ENCODE measurements at regions not wholly inside any gene's neighbourhood (a gene's known extent, or its start where the extent isn't known, plus 50 kb on each side); places are given as distances from the start of the nearest gene placed in this dataset.
"Not testable (repeated sequence)": the region's sequence is repeated elsewhere in the genome, so short reads cannot be mapped to it uniquely, and the experiment has no call there.

- Histone ChIP-seq H3K36me3 (no peaks in the 10 kb centered on the region), H3K27me3 (replicated peaks in 1 of 7) (no peaks in the 10 kb centered on the region), H3K4me3 (no peak overlapping the region), H3K4me1 (no peaks in the 10 kb centered on the region), H3K9me3 (peaks cover 0 to 24% (median 9%) of the 10 kb centered on the region in 8 donors), H3K27ac (no peak overlapping the region)
- WGBS, 5 donors = 51 to 56% (median 55%) methylated on average over 5 of the region's 5 CpGs
- intact Hi-C loops (cut with DNase I; ENCODE audit: low total_unique reads) = no loop called here
- no peak for TF ChIP-seq POLR2AphosphoS5 (IDR thresholded peaks at IDR 0.05)
- TF ChIP-seq, protein P1, sequence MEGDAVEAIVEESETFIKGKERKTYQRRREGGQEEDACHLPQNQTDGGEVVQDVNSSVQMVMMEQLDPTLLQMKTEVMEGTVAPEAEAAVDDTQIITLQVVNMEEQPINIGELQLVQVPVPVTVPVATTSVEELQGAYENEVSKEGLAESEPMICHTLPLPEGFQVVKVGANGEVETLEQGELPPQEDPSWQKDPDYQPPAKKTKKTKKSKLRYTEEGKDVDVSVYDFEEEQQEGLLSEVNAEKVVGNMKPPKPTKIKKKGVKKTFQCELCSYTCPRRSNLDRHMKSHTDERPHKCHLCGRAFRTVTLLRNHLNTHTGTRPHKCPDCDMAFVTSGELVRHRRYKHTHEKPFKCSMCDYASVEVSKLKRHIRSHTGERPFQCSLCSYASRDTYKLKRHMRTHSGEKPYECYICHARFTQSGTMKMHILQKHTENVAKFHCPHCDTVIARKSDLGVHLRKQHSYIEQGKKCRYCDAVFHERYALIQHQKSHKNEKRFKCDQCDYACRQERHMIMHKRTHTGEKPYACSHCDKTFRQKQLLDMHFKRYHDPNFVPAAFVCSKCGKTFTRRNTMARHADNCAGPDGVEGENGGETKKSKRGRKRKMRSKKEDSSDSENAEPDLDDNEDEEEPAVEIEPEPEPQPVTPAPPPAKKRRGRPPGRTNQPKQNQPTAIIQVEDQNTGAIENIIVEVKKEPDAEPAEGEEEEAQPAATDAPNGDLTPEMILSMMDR (IDR thresholded peaks at IDR 0.05 in 8 of 11, conservative IDR thresholded peaks at IDR 0.05 in 3 of 11) = no peak
- TF ChIP-seq POLR2A (IDR thresholded peaks at IDR 0.05) = no peak
- DNase-seq = no peak
These were observed 185.1 kb upstream of the ELAVL2 start for GRCh38 chr9:24011009-24011717.

- no peaks in the 10 kb centered on the region for H3K36me3 ChIP-seq
- TF ChIP-seq POLR2AphosphoS5 (IDR thresholded peaks at IDR 0.05) (no peak), POLR2A (IDR thresholded peaks at IDR 0.05) (no peak)
- TF ChIP-seq, protein P1 (IDR thresholded peaks at IDR 0.05 in 8 of 11, conservative IDR thresholded peaks at IDR 0.05 in 3 of 11) = no peak
- 65 to 78% (median 72%) methylated on average over 2 of the region's 2 CpGs for WGBS, 5 donors
- H3K4me1 ChIP-seq = no peaks in the 10 kb centered on the region
- H3K27ac ChIP-seq = no peak overlapping the region
- H3K4me3 ChIP-seq = no peak overlapping the region
- no peaks in the 10 kb centered on the region for H3K27me3 ChIP-seq (replicated peaks in 1 of 7)
- no peak for DNase-seq
- H3K9me3 ChIP-seq = peaks cover 0 to 18% (median 5%) of the 10 kb centered on the region in 8 donors
- intact Hi-C loops (cut with DNase I; ENCODE audit: low total_unique reads) = no loop called here
These were observed 183.3 kb upstream of the ELAVL2 start for GRCh38 chr9:24009322-24009721.

DNA sequence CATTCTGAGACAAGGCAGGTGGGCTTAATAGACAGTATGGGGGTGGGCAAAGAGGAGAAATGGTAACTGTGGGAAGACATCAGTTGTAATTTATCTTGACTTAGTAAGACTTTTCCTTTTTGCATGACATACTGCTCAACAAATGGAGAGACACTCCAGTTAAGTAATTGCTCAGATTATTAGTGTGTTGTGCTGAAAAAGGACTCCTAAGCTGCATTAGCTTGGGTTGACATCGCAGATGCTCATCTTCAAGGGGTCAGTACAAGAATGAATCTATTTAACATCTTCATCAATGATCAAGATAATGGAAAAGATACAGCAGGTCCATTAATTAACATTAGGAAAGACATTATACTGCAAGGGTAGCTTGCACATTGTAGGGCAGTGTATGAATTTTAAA, 181.1 kb upstream of the ELAVL2 start:
- no peak overlapping the region for H3K4me3 ChIP-seq
- 62 to 83% (median 79%) methylated on average over 1 of the region's 1 CpG for WGBS, 5 donors
- intact Hi-C loops (cut with DNase I; ENCODE audit: low total_unique reads) = no loop called here
- H3K36me3 ChIP-seq = no peaks in the 10 kb centered on the region
- no peaks in the 10 kb centered on the region for H3K4me1 ChIP-seq
- H3K27ac ChIP-seq = no peak overlapping the region
- DNase-seq = no peak
- H3K27me3 ChIP-seq (replicated peaks in 1 of 7) = no peaks in the 10 kb centered on the region
- peaks cover 0 to 18% (median 4%) of the 10 kb centered on the region in 8 donors for H3K9me3 ChIP-seq
- TF ChIP-seq, protein P1 (IDR thresholded peaks at IDR 0.05 in 8 of 11, conservative IDR thresholded peaks at IDR 0.05 in 3 of 11) = no peak
- no peak for TF ChIP-seq POLR2AphosphoS5 (IDR thresholded peaks at IDR 0.05)
- no peak for TF ChIP-seq POLR2A (IDR thresholded peaks at IDR 0.05)

DNA sequence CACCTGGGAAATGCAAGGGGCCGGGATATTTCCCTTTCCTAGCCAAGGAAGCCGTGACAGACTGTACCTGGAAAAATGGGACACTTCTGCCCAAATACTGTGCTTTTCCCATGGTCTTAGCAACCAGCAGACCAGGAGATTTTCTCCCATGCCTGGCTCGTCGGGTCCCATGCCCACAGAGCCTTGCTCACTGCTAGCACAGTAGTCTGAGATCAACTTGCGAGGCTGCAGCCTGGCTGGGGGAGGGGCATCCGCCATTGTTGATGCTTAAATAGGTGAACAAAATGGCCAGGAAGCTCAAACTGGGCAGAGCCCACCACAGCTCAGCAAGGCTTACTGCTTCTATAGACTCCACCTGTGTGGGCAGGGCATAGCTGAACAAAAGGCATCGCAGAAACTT, 165.8 kb upstream of the ELAVL2 start:
- WGBS, 5 donors = 73 to 90% (median 84%) methylated on average over 7 of the region's 7 CpGs

More for the DNA sequence above, 165.8 kb upstream of the ELAVL2 start:
- intact Hi-C loops (cut with DNase I; ENCODE audit: low total_unique reads); DNase-seq; H3K27me3 ChIP-seq (replicated peaks in 1 of 7); H3K36me3 ChIP-seq; H3K4me3 ChIP-seq; H3K27ac ChIP-seq; H3K4me1 ChIP-seq: not testable (repeated sequence)
- H3K9me3 ChIP-seq = peaks cover 0 to 56% (median 32%) of the 10 kb centered on the region in 8 donors
